ENCODE measurements at regions not wholly inside any gene's neighbourhood (a gene's known extent, or its start where the extent isn't known, plus 50 kb on each side); places are given as distances from the start of the nearest gene placed in this dataset.

- Histone ChIP-seq H3K4me3 (replicated peaks; ENCODE audit: insufficient read depth, low read length) (no peak overlapping the region), H3K27ac (replicated peaks) (no peak overlapping the region), H3K27me3 (ENCODE audit: insufficient read depth, poor library complexity, severe bottlenecking) (no peaks in the 10 kb centered on the region)
- TF ChIP-seq POLR2AphosphoS5 (IDR thresholded peaks at IDR 0.05; ENCODE audit: low read depth): no peak
- TF ChIP-seq SPI1 (IDR thresholded peaks at IDR 0.05; ENCODE audit: borderline replicate concordance, low read depth): peak; percentile 52
- no peak for TF ChIP-seq REST (IDR thresholded peaks at IDR 0.05; ENCODE audit: insufficient replicate concordance, low read depth)
- no peak for TF ChIP-seq CTCF (IDR thresholded peaks at IDR 0.05; ENCODE audit: insufficient read depth, low read length)
- no peak for DNase-seq (ENCODE audit: low read depth in 1 of 2, low spot score in 1 of 2)
These were observed 1192.0 kb upstream of the CDH8 start for GRCh38 chr16:63228259-63228658.

GRCh38 chr16:63223851-63224250 is 1187.6 kb upstream of the CDH8 start:
- TF ChIP-seq POLR2AphosphoS5 (IDR thresholded peaks at IDR 0.05; ENCODE audit: low read depth): no peak
- no peak for TF ChIP-seq GABPA (IDR thresholded peaks at IDR 0.05; ENCODE audit: low read depth)
- TF ChIP-seq CTCF (IDR thresholded peaks at IDR 0.05; ENCODE audit: insufficient read depth, low read length): no peak
- no peak for TF ChIP-seq REST (IDR thresholded peaks at IDR 0.05; ENCODE audit: insufficient replicate concordance, low read depth)
- no peak for TF ChIP-seq SPI1 (IDR thresholded peaks at IDR 0.05; ENCODE audit: borderline replicate concordance, low read depth)
- no peak for DNase-seq (ENCODE audit: low read depth in 1 of 2, low spot score in 1 of 2)
- Histone ChIP-seq H3K27me3 (ENCODE audit: insufficient read depth, poor library complexity, severe bottlenecking) (no peaks in the 10 kb centered on the region), H3K4me3 (replicated peaks; ENCODE audit: insufficient read depth, low read length) (no peak overlapping the region), H3K27ac (replicated peaks) (no peak overlapping the region)

GRCh38 chr16:63216696-63217423 is 1180.6 kb upstream of the CDH8 start:
- no peak overlapping the region for H3K4me3 ChIP-seq (replicated peaks; ENCODE audit: insufficient read depth, low read length)
- no peaks in the 10 kb centered on the region for H3K27me3 ChIP-seq (ENCODE audit: insufficient read depth, poor library complexity, severe bottlenecking)
- H3K27ac ChIP-seq (replicated peaks): no peak overlapping the region
- no peak for DNase-seq (ENCODE audit: low read depth in 1 of 2, low spot score in 1 of 2)
- TF ChIP-seq CTCF (IDR thresholded peaks at IDR 0.05; ENCODE audit: insufficient read depth, low read length) (no peak), SPI1 (IDR thresholded peaks at IDR 0.05; ENCODE audit: borderline replicate concordance, low read depth) (no peak), GABPA (IDR thresholded peaks at IDR 0.05; ENCODE audit: low read depth) (no peak), POLR2AphosphoS5 (IDR thresholded peaks at IDR 0.05; ENCODE audit: low read depth) (no peak), REST (IDR thresholded peaks at IDR 0.05; ENCODE audit: insufficient replicate concordance, low read depth) (no peak)

All from HL-60 (cell line).